Liver (tissue), 8 donors: ENCODE measurements at regions not wholly inside any gene's neighbourhood (a gene's known extent, or its start where the extent isn't known, plus 50 kb on each side); places are given as distances from the start of the nearest gene placed in this dataset.

Source experiments
- DNase-seq: peaks from one replicate; pipeline ENCODE4 v3.0.0-alpha.2; 2017; ENCODE audit warnings: low spot score
- H3K27ac ChIP-seq, 2 donors: one replicate each; pipeline ENCODE4 v1.7.0; 2013; ENCODE audit warnings: inconsistent platforms in 2 of 2, low read length in 2 of 2, control low read depth in 1 of 2, low read depth in 1 of 2, mild to moderate bottlenecking in 1 of 2
- H3K27me3 ChIP-seq, 4 donors: one replicate each; pipeline versions ENCODE4 v1.6.1 to v1.7.0; 2013; ENCODE audit warnings: low read length in 3 of 4, inconsistent platforms in 1 of 4, mild to moderate bottlenecking in 1 of 4, moderate library complexity in 1 of 4; ENCODE audit not compliant: control insufficient read depth in 4 of 4, insufficient read depth in 4 of 4
- H3K36me3 ChIP-seq, 4 donors: one replicate each; pipeline versions ENCODE4 v1.6.1 to v1.7.0; 2013; ENCODE audit warnings: low read length in 3 of 4, mild to moderate bottlenecking in 3 of 4, low read depth in 1 of 4, moderate library complexity in 1 of 4; ENCODE audit not compliant: control insufficient read depth in 4 of 4, insufficient read depth in 3 of 4
- H3K4me1 ChIP-seq, 4 donors: one replicate each; pipeline versions ENCODE4 v1.6.1 to v1.7.0; 2013; ENCODE audit warnings: low read length in 3 of 4, mild to moderate bottlenecking in 3 of 4, moderate library complexity in 1 of 4; ENCODE audit not compliant: control insufficient read depth in 4 of 4, insufficient read depth in 4 of 4
- H3K4me3 ChIP-seq, 3 donors: one replicate each; pipeline versions ENCODE4 v1.6.1 to v1.7.0; 2013; ENCODE audit warnings: low read length in 3 of 3, control low read depth in 1 of 3, low read depth in 1 of 3, mild to moderate bottlenecking in 1 of 3
- H3K9ac ChIP-seq, 2 donors: one replicate each; pipeline ENCODE4 v1.7.0; 2013; ENCODE audit warnings: low read length in 2 of 2, mild to moderate bottlenecking in 2 of 2, moderate library complexity in 2 of 2, control low read depth in 1 of 2, low read depth in 1 of 2
- H3K9me3 ChIP-seq, 4 donors: one replicate each; pipeline versions ENCODE4 v1.6.1 to v1.7.0; 2013; ENCODE audit warnings: low read length in 3 of 4; ENCODE audit not compliant: control insufficient read depth in 4 of 4
- ATF3 ChIP-seq: IDR thresholded peaks from 2 replicates; pipeline ENCODE4 v1.6.1; 2016; ENCODE audit warnings: antibody characterized with exemption
- CTCF ChIP-seq: fragments of 150-350 bp; IDR thresholded peaks from 2 replicates; pipeline ENCODE4 v1.5.1; 2017; ENCODE audit warnings: improper control_type of control experiment, low read depth, low read length; ENCODE audit not compliant: missing input control
- EGR1 ChIP-seq, 2 donors: IDR thresholded peaks; 2 replicates each; pipeline ENCODE4 v1.6.1; 2016 to 2018; ENCODE audit warnings: antibody characterized with exemption in 2 of 2, low read depth in 2 of 2
- FOXA1 ChIP-seq: IDR thresholded peaks from 2 replicates; pipeline ENCODE4 v1.6.1; 2016; ENCODE audit warnings: antibody characterized with exemption
- FOXA2 ChIP-seq: IDR thresholded peaks from 2 replicates; pipeline ENCODE4 v1.6.1; 2016; ENCODE audit warnings: antibody characterized with exemption
- GABPA ChIP-seq, 2 donors: IDR thresholded peaks in 1 of 2; conservative IDR thresholded peaks in 1 of 2; 2 replicates each; pipeline ENCODE4 v1.6.1; 2016; ENCODE audit warnings: antibody characterized with exemption in 2 of 2, mild to moderate bottlenecking in 1 of 2, moderate library complexity in 1 of 2
- HNF4A ChIP-seq, 2 donors: conservative IDR thresholded peaks; 2 replicates each; pipeline ENCODE4 v1.6.1; 2016; ENCODE audit warnings: antibody characterized with exemption in 2 of 2, mild to moderate bottlenecking in 2 of 2
- HNF4G ChIP-seq: IDR thresholded peaks from 2 replicates; pipeline ENCODE4 v1.6.1; 2016; ENCODE audit warnings: antibody characterized with exemption
- JUND ChIP-seq, 2 donors: IDR thresholded peaks; 2 replicates each; pipeline ENCODE4 v1.6.1; 2016; ENCODE audit warnings: antibody characterized with exemption in 2 of 2
- MAX ChIP-seq: IDR thresholded peaks from 2 replicates; pipeline ENCODE4 v1.6.1; 2016; ENCODE audit warnings: antibody characterized with exemption
- NR2F2 ChIP-seq: IDR thresholded peaks from 2 replicates; pipeline ENCODE4 v1.6.1; 2016; ENCODE audit warnings: antibody characterized with exemption
- RAD21 ChIP-seq, 2 donors: IDR thresholded peaks; 2 replicates each; pipeline ENCODE4 v1.6.1; 2016; ENCODE audit warnings: antibody characterized with exemption in 2 of 2, mild to moderate bottlenecking in 2 of 2
- REST ChIP-seq: IDR thresholded peaks from 2 replicates; pipeline ENCODE4 v1.6.1; 2016; ENCODE audit warnings: antibody characterized with exemption, mild to moderate bottlenecking
- RXRA ChIP-seq, 2 donors: IDR thresholded peaks; 2 replicates each; pipeline ENCODE4 v1.6.1; 2017 to 2018; ENCODE audit warnings: antibody characterized with exemption in 2 of 2, mild to moderate bottlenecking in 1 of 2
- SP1 ChIP-seq: IDR thresholded peaks from 2 replicates; pipeline ENCODE4 v1.6.1; 2018; ENCODE audit warnings: antibody characterized with exemption, mild to moderate bottlenecking
- TAF1 ChIP-seq: conservative IDR thresholded peaks from 2 replicates; pipeline ENCODE4 v1.6.1; 2016; ENCODE audit warnings: antibody characterized with exemption, mild to moderate bottlenecking
- YY1 ChIP-seq: IDR thresholded peaks from 2 replicates; pipeline ENCODE4 v1.6.1; 2016; ENCODE audit warnings: antibody characterized with exemption, mild to moderate bottlenecking
- WGBS: extraction: QIAGEN DNeasy Blood & Tissue Kit; methylation state at CpG from one replicate; pipeline ENCODE4 v1.1.7; 2013; 5-methylcytosine and 5-hydroxymethylcytosine counted together
- donor health status: healthy.
- donor health status: healthy.
- donor health status: healthy.
- donor health status: healthy.
- donor health status: healthy.

GRCh38 chr6:108767418-108768165, 80.6 kb upstream of the ARMC2 start (continued):
- TF ChIP-seq CTCF (no peak), YY1 (no peak), GABPA (IDR thresholded peaks at IDR 0.05 in 1 of 2, conservative IDR thresholded peaks at IDR 0.05 in 1 of 2) (no peak)

- no peak overlapping the region for H3K4me3 ChIP-seq
- no peak overlapping the region for H3K27ac ChIP-seq
- TF ChIP-seq REST (no peak), YY1 (no peak), TAF1 (no peak), MAX (no peak), HNF4A (conservative IDR thresholded peaks at IDR 0.05) (no peak), FOXA2 (no peak), GABPA (IDR thresholded peaks at IDR 0.05 in 1 of 2, conservative IDR thresholded peaks at IDR 0.05 in 1 of 2) (no peak), JUND (IDR thresholded peaks at IDR 0.05) (no peak), ATF3 (no peak), RXRA (IDR thresholded peaks at IDR 0.05) (no peak)
- no peaks in the 10 kb centered on the region for H3K9me3 ChIP-seq
- H3K36me3 ChIP-seq = no peaks in the 10 kb centered on the region
- DNase-seq = no peak
- 96% methylated on average over 1 of the region's 1 CpG for WGBS
- no peak overlapping the region for H3K9ac ChIP-seq
- H3K27me3 ChIP-seq = no peaks in the 10 kb centered on the region
- H3K4me1 ChIP-seq = peaks cover 14 to 50% (median 36%) of the 10 kb centered on the region in 4 donors
Observed at GRCh38 chr6:108768166-108768555, 80.1 kb upstream of the ARMC2 start.

- no peak for DNase-seq
- 57% methylated on average over 10 of the region's 10 CpGs for WGBS
- Histone ChIP-seq H3K4me3 (no peak overlapping the region), H3K4me1 (peaks cover 8 to 42% (median 28%) of the 10 kb centered on the region in 4 donors), H3K9me3 (no peaks in the 10 kb centered on the region), H3K36me3 (no peaks in the 10 kb centered on the region), H3K9ac (no peak overlapping the region), H3K27me3 (no peaks in the 10 kb centered on the region), H3K27ac (peak overlapping the region in 1 of 2 donors; percentile 9)
- TF ChIP-seq EGR1 (IDR thresholded peaks at IDR 0.05; ENCODE audit: low read depth in 2 of 2) (no peak), MAX (no peak), FOXA1 (no peak), HNF4A (conservative IDR thresholded peaks at IDR 0.05) (peak; percentile 61 to 64), RXRA (IDR thresholded peaks at IDR 0.05) (peak; percentile 30 to 72), SP1 (peak; percentile 46), RAD21 (IDR thresholded peaks at IDR 0.05) (peak; percentile 52 to 66), NR2F2 (no peak), REST (no peak), YY1 (peak; percentile 41), FOXA2 (no peak), JUND (IDR thresholded peaks at IDR 0.05) (peak in 1 of 2 donors; percentile 28), HNF4G (no peak)
Observed at GRCh38 chr6:108768792-108769524, 79.3 kb upstream of the ARMC2 start.
